ENCODE measurements at regions not wholly inside any gene's neighbourhood (a gene's known extent, or its start where the extent isn't known, plus 50 kb on each side); places are given as distances from the start of the nearest gene placed in this dataset.

DNA sequence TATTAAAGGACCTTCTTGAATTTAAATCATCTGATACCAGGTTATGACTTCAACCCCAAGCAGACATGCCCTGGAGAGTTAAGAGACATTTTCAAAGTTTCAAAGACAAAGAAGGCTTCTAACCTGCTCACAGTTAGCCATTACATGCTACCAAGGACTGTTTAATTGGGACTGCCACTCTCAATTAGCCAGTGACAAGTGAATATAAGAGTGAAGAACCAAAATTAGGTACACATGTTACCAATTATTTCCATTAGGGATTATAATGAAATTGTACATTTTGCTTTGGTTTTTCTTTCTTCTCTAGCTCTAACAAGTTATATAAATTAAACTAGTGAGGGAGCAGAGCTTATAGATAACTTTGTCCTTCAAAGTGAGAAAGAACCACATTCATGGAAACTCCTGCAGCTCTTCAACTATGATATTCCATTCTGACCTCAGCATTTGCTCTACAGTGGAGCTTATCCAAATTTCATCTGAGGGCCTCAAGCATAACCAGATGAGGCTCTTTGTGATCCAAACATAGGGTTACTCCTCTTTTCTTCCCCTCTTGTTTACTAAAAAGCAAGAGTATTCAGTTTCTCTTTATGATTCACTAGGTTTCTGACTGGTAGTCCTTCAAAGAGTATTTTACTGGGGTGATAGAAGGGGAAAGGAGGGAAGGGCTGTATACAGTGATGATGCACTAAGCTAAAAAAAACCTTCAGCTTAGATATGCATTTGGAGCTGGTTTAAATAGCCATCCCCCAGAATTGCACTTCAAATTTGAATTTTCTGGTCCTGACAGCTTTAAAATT is 91.3 kb downstream of the DUSP6 start:
- Histone ChIP-seq H3K4me3 (no peak overlapping the region), H3K4me1 (ENCODE audit: insufficient read depth) (no peaks in the 10 kb centered on the region), H3K27ac (no peak overlapping the region), H3K27me3 (no peaks in the 10 kb centered on the region), H3K36me3 (no peaks in the 10 kb centered on the region), H3K9me3 (no peaks in the 10 kb centered on the region)
- TF ChIP-seq EP300 (IDR thresholded peaks at IDR 0.05), result no peak
- TF ChIP-seq POLR2A (IDR thresholded peaks at IDR 0.05), result no peak
- TF ChIP-seq, protein P1, sequence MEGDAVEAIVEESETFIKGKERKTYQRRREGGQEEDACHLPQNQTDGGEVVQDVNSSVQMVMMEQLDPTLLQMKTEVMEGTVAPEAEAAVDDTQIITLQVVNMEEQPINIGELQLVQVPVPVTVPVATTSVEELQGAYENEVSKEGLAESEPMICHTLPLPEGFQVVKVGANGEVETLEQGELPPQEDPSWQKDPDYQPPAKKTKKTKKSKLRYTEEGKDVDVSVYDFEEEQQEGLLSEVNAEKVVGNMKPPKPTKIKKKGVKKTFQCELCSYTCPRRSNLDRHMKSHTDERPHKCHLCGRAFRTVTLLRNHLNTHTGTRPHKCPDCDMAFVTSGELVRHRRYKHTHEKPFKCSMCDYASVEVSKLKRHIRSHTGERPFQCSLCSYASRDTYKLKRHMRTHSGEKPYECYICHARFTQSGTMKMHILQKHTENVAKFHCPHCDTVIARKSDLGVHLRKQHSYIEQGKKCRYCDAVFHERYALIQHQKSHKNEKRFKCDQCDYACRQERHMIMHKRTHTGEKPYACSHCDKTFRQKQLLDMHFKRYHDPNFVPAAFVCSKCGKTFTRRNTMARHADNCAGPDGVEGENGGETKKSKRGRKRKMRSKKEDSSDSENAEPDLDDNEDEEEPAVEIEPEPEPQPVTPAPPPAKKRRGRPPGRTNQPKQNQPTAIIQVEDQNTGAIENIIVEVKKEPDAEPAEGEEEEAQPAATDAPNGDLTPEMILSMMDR (IDR thresholded peaks at IDR 0.05), result no peak
- intact Hi-C loops (cut with DNase I), result no loop called here
- DNase-seq, result no peak

DNA sequence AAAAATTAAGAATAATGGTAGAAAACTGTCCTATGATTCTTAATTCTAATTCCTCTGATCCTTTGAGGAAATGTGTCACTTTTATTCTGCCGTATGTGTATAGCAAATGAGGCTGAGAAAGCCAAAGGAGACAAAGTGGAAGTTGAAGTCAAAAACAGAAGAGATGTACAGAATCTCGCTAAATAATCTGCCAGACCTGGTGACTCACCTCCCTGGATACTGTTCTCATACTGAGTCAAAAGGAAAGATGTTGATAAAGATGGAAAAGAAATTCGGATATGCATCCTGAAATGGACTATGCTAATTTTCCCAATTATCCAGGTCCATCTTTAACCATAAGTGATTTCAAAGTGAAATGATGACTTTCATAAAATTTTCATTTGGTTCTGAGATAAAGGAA is 92.5 kb downstream of the DUSP6 start:
- no peak overlapping the region for H3K27ac ChIP-seq
- no peaks in the 10 kb centered on the region for H3K9me3 ChIP-seq
- no peaks in the 10 kb centered on the region for H3K27me3 ChIP-seq
- no peak overlapping the region for H3K4me3 ChIP-seq
- TF ChIP-seq EP300 (IDR thresholded peaks at IDR 0.05) (no peak), POLR2A (IDR thresholded peaks at IDR 0.05) (no peak)
- TF ChIP-seq, protein P1 (IDR thresholded peaks at IDR 0.05), result no peak
- intact Hi-C loops (cut with DNase I), result no loop called here
- no peak for DNase-seq
- 78 to 93% (median 90%) methylated on average over 3 of the region's 3 CpGs for WGBS, 3 donors
- H3K4me1 ChIP-seq (ENCODE audit: insufficient read depth), result no peaks in the 10 kb centered on the region
- no peaks in the 10 kb centered on the region for H3K36me3 ChIP-seq

DNA sequence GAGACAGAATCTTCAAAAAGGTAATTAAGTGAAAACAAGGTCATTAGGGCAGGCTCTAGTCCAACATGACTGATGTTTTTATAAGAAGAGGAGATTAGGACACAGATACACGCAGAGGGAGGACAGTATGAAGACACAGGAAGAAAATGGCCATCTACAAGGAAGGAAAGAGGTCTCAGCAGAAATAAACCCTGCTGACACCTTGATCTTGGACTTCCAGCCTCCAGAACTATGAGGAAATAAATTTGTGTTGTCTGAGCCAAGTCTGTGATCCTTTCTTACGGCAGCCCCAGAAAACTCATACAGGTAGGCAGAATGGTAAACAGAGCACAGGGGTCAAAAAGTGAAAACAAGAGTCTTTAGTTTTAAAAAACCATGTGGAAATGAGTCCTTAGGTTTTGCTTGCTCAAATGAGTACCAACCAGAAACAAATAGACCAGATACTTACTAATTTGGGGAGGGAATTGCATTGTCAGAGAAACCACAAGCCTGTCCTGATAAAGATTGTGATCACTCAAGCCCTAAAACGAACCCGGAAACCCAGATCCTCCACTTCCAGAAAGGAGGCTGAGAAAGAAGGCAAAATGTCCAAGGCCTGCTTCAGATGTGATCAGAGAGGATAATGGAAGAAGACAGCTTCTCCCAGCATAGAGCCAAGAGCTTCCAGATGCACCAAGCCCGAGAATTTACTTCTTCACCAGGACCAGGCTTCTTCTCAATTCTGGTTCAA is 93.9 kb downstream of the DUSP6 start:
- DNase-seq, result no peak
- no peak for TF ChIP-seq POLR2A (IDR thresholded peaks at IDR 0.05)
- no peak overlapping the region for H3K4me3 ChIP-seq
- intact Hi-C loops (cut with DNase I), result no loop called here
- H3K27ac ChIP-seq, result no peak overlapping the region
- no peaks in the 10 kb centered on the region for H3K4me1 ChIP-seq (ENCODE audit: insufficient read depth)
- H3K27me3 ChIP-seq, result no peaks in the 10 kb centered on the region
- WGBS, 3 donors, result 90 to 93% (median 92%) methylated on average over 5 of the region's 5 CpGs
- H3K9me3 ChIP-seq, result no peaks in the 10 kb centered on the region
- H3K36me3 ChIP-seq, result no peaks in the 10 kb centered on the region

DNA sequence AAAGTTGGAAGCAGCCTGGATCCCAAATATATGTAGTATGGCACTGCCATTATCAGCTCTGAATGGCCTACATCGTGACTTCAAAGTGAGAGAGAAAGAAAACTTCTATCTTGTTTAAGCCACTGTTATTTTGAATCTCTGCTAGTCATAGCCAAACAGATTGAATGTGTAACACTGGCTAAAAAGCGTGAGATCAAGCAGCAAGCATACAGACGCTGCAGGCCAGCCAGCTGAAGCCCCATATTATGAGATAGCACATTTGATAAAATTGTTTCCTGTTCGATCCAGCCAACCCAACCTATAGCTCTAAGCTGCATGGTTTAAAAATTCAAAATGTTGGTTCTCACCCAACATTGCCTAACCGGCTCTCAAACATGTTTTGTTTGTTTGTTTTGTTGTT is 95.0 kb downstream of the DUSP6 start:
- TF ChIP-seq EP300 (IDR thresholded peaks at IDR 0.05) (no peak), POLR2A (IDR thresholded peaks at IDR 0.05) (no peak)
- TF ChIP-seq, protein P1 (IDR thresholded peaks at IDR 0.05), result no peak
- Histone ChIP-seq H3K4me3 (no peak overlapping the region), H3K9me3 (no peaks in the 10 kb centered on the region), H3K27me3 (no peaks in the 10 kb centered on the region), H3K36me3 (no peaks in the 10 kb centered on the region), H3K27ac (no peak overlapping the region), H3K4me1 (ENCODE audit: insufficient read depth) (no peaks in the 10 kb centered on the region)
- 47 to 54% (median 49%) methylated on average over 5 of the region's 5 CpGs for WGBS, 3 donors
- intact Hi-C loops (cut with DNase I), result no loop called here
- DNase-seq, result no peak

DNA sequence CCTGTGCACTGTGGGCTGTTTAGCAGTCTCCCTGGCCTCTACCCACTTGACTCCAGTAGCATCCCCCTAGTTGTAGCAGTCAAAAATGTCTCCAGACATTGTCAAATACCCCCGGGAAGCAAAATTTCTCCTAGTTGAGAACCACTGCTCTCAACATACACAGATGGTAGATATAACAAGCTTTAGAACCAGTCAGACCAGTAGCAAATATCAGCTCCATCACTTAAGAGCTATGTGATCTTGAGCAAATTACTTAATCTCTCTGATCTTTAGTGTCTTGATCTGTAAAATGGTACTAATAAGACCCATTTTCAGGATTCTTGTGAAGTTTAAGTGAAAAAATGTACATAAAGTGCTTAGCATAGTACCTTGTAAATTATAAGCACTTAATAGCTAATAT is 96.2 kb downstream of the DUSP6 start:
- no peaks in the 10 kb centered on the region for H3K4me1 ChIP-seq (ENCODE audit: insufficient read depth)
- intact Hi-C loops (cut with DNase I), result no loop called here
- 95 to 100% (median 96%) methylated on average over 1 of the region's 1 CpG for WGBS, 3 donors
- TF ChIP-seq POLR2A (IDR thresholded peaks at IDR 0.05), result no peak
- TF ChIP-seq, protein P1 (IDR thresholded peaks at IDR 0.05), result no peak
- no peak for TF ChIP-seq EP300 (IDR thresholded peaks at IDR 0.05)
- H3K4me3 ChIP-seq, result no peak overlapping the region
- no peaks in the 10 kb centered on the region for H3K36me3 ChIP-seq
- H3K9me3 ChIP-seq, result no peaks in the 10 kb centered on the region
- DNase-seq, result no peak
- H3K27me3 ChIP-seq, result no peaks in the 10 kb centered on the region
- H3K27ac ChIP-seq, result no peak overlapping the region

Data from ovary (tissue), 7 donors.